Subcutaneous abdominal adipose tissue (tissue), 5 donors: ENCODE measurements at regions not wholly inside any gene's neighbourhood (a gene's known extent, or its start where the extent isn't known, plus 50 kb on each side); places are given as distances from the start of the nearest gene placed in this dataset.

Source experiments
- H3K27ac ChIP-seq: one replicate; pipeline ENCODE4 v1.7.0; 2013; ENCODE audit warnings: low read depth, mild to moderate bottlenecking, inconsistent platforms, low read length, moderate library complexity
- H3K27me3 ChIP-seq, 5 donors: one replicate each; pipeline ENCODE4 v1.7.0; 2013; ENCODE audit warnings: low read length in 5 of 5, inconsistent platforms in 1 of 5; ENCODE audit not compliant: control insufficient read depth in 5 of 5, insufficient read depth in 4 of 5
- H3K36me3 ChIP-seq, 5 donors: one replicate each; pipeline ENCODE4 v1.7.0; 2013; ENCODE audit warnings: low read length in 5 of 5; ENCODE audit not compliant: control insufficient read depth in 5 of 5, insufficient read depth in 5 of 5
- H3K4me1 ChIP-seq, 5 donors: one replicate each; pipeline ENCODE4 v1.7.0; 2013; ENCODE audit warnings: low read length in 5 of 5, mild to moderate bottlenecking in 3 of 5, moderate library complexity in 1 of 5; ENCODE audit not compliant: control insufficient read depth in 5 of 5, insufficient read depth in 5 of 5
- H3K4me3 ChIP-seq, 5 donors: one replicate each; pipeline ENCODE4 v1.7.0; 2013; ENCODE audit warnings: low read length in 5 of 5, low read depth in 1 of 5
- H3K9ac ChIP-seq, 5 donors: one replicate each; pipeline ENCODE4 v1.7.0; 2013; ENCODE audit warnings: low read length in 5 of 5, mild to moderate bottlenecking in 4 of 5, moderate library complexity in 3 of 5
- H3K9me3 ChIP-seq, 5 donors: one replicate each; pipeline ENCODE4 v1.7.0; 2013; ENCODE audit warnings: low read length in 5 of 5; ENCODE audit not compliant: control insufficient read depth in 5 of 5
- donor health status: healthy.
- donor health status: healthy.
- donor health status: healthy.
- donor health status: healthy.
- donor health status: healthy.

DNA sequence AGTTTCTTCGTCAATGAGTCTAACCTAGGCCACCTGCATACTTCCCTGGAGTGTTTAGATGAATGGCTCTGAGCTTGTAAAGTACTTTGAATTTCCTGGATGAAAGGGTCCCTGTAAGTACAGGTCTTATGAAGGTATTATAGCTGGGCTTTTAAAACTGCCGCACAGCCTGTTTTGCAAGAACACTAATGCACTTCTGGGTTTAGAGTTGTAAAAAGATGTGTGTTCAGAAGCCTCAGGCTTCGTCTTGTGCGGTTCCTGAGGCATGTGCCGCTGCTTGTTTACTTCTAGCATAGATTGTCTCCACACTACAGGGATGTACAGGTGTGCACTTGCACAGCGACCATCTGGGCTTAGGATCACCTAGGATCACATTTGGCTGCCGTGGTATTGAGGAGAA lies 324.5 kb downstream of the SOX4 start:
- Histone ChIP-seq H3K4me3 (no peak overlapping the region), H3K36me3 (no peaks in the 10 kb centered on the region), H3K9me3 (no peaks in the 10 kb centered on the region), H3K27me3 (no peaks in the 10 kb centered on the region), H3K27ac (no peak overlapping the region), H3K4me1 (peaks cover 0 to 17% (median 12%) of the 10 kb centered on the region in 5 donors), H3K9ac (no peak overlapping the region)

DNA sequence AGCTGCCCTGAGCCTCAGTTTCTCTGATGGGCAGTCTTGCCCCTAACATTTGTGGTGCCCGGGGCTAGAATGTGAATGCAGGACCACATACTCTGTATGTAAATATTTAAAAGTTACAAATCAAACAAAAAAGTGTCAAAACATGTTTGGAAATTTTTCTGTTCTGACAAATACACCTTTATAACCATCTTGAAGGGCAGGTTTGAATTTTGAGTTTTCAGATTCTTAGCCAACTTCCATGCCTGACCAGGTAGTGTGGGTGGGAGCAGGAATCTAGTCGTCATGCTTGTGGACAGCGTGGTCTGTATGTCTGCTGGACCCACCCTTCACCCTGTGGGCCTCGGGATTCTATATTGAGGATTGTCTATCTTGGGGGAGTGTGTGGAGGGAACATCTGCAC lies 325.1 kb downstream of the SOX4 start:
- Histone ChIP-seq H3K4me3 (no peak overlapping the region), H3K36me3 (no peaks in the 10 kb centered on the region), H3K27me3 (no peaks in the 10 kb centered on the region), H3K9ac (no peak overlapping the region), H3K9me3 (no peaks in the 10 kb centered on the region), H3K27ac (no peak overlapping the region), H3K4me1 (peaks cover 0 to 17% (median 12%) of the 10 kb centered on the region in 5 donors)

DNA sequence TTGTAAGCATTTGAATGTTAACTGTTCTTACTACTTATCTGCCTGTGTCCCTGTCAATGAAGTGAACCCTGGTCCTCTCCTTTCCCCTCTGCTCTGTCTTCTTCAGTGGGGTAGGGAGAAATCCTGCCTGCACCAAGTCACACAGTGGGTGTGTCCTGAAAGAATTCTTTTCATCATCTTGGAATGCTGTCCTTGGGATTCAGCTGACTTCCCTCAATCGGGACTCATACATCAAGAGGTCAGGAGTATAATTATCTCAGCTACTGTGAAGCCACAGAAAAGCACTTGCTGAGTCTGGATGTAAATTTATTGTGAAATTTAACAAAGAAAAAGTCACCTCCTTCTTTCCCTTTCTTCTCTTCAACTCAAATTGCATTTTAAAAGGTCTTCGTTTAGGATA lies 328.5 kb downstream of the SOX4 start:
- Histone ChIP-seq H3K27ac (no peak overlapping the region), H3K4me1 (no peaks in the 10 kb centered on the region), H3K4me3 (no peak overlapping the region), H3K9ac (no peak overlapping the region), H3K27me3 (no peaks in the 10 kb centered on the region), H3K9me3 (no peaks in the 10 kb centered on the region), H3K36me3 (no peaks in the 10 kb centered on the region)

DNA sequence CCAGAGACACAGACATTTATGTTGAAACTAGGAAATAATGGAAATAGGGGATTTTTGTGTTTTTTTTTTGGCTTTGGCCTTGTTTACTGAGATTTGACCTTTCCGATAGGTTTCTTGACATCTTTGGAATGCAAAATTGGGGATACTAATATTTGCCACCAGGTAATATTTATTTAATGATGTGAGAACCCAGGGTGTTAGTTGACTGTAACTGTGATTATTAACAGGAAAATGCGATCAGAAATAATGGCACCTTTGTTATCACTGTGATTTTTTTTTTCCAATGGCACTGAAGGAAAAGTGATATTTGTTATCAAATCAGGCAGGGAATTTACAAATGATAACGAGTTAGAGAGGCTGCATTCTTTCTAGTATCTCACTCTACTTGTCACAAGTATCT lies 330.5 kb downstream of the SOX4 start:
- no peak overlapping the region for H3K27ac ChIP-seq
- H3K9ac ChIP-seq, result no peak overlapping the region

DNA sequence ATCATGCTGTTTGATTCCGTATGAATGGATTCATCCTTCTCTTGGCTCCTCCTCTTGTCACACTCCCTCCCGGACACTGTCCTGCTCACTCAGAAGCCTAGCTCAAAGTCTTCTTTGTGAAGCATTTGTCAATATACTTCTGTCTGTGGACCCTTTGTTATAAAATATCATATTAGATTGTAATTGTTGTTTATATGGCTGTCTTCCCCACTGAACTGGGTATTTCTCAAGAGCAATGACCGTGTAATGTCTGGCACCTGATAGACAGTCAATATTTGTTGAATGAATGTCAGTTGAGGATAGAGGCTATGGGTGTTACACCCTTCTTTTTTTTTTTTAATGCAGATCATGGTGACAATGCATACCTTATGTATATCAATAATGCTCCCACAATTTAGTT lies 335.3 kb downstream of the SOX4 start:
- no peak overlapping the region for H3K27ac ChIP-seq
- peaks cover 0 to 3% (median 0%) of the 10 kb centered on the region in 5 donors for H3K4me1 ChIP-seq

More for the DNA sequence above, 330.5 kb downstream of the SOX4 start:
- no peaks in the 10 kb centered on the region for H3K27me3 ChIP-seq
- no peaks in the 10 kb centered on the region for H3K36me3 ChIP-seq
- H3K4me1 ChIP-seq, result peaks cover 0 to 3% (median 0%) of the 10 kb centered on the region in 5 donors
- H3K9me3 ChIP-seq, result no peaks in the 10 kb centered on the region
- H3K4me3 ChIP-seq, result no peak overlapping the region

DNA sequence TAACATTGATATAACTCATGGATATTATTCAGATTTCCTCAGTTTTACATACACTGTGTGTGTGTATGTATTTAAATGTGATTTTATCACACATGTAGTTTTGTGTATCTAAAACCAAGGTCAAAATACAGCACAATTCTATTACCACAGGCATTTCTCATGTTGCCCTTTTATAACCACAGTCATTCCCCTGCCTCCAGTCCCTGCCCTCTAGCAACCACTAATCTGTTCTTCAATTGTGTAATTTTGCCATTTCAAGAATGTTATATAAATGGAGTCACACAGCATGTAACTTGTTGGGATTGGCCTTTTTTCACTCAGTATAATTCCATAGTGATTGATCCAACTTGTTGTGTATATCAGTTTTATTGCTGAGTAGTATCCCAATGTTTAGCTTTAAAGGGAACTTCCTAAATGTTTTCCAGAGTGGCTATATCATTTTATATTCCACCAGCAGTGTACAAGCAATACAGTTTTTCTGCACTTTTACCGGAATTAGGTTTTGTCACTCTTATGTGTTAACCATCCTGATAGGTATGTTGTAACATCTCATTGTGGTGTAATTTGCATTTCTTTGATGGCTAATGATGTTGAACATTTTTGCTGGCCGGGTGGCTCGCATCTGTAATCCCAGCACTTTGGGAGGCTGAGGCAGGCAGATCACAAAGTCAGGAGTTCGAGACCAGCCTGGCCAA lies 338.2 kb downstream of the SOX4 start:
- peaks cover 0 to 7% (median 0%) of the 10 kb centered on the region in 5 donors for H3K4me1 ChIP-seq
- no peak overlapping the region for H3K9ac ChIP-seq
- H3K36me3 ChIP-seq, result no peaks in the 10 kb centered on the region
- H3K9me3 ChIP-seq, result peaks cover 0 to 7% (median 0%) of the 10 kb centered on the region in 5 donors
- no peaks in the 10 kb centered on the region for H3K27me3 ChIP-seq
- H3K27ac ChIP-seq, result no peak overlapping the region
- H3K4me3 ChIP-seq, result no peak overlapping the region

More for the DNA sequence above, 335.3 kb downstream of the SOX4 start:
- Histone ChIP-seq H3K4me3 (no peak overlapping the region), H3K36me3 (no peaks in the 10 kb centered on the region), H3K9ac (no peak overlapping the region), H3K27me3 (no peaks in the 10 kb centered on the region), H3K9me3 (peaks cover 0 to 7% (median 0%) of the 10 kb centered on the region in 5 donors)

DNA sequence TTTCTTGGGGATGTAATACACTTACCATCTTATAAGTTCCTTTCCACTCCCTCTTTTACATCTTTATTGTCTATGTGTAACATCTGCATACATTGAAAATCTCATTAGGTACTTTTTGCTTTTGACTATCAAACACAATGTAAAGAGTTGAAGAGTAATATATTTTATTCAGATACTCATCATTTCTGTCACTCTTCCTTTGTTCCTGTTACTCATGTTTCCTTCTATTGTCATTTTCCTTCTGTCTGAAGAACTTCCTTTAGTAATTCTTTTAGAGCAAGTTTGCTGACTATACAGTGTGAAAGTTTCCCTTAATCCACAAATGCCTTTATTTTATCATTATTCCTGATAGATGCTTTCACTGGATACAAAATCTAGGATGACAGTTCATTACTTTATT lies 339.8 kb downstream of the SOX4 start:
- no peaks in the 10 kb centered on the region for H3K36me3 ChIP-seq

DNA sequence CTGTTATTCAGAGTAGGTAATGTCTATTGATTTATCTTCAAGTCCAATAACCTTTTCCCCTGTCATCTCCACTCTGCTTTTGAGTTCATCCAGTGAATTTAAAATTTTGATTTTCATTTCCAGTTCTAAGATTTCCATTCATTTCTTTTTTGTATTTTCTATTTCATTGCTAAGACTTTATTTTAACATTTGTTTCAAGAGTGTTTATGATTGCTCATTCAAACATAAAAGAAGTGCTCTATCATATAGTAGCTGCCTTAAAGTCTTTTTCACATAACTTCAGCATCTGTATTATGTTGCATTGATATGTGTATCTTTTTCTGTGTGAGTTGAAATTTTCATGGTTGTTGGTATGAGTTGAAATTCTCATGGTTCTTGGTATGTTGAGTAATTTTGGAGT lies 341.6 kb downstream of the SOX4 start:
- no peak overlapping the region for H3K4me3 ChIP-seq
- H3K27me3 ChIP-seq, result no peaks in the 10 kb centered on the region
- H3K9me3 ChIP-seq, result peaks cover 0 to 7% (median 0%) of the 10 kb centered on the region in 5 donors
- H3K9ac ChIP-seq, result no peak overlapping the region
- H3K27ac ChIP-seq, result no peak overlapping the region
- H3K4me1 ChIP-seq, result peaks cover 0 to 4% (median 0%) of the 10 kb centered on the region in 5 donors
- H3K36me3 ChIP-seq, result no peaks in the 10 kb centered on the region

More for the DNA sequence above, 339.8 kb downstream of the SOX4 start:
- H3K27ac ChIP-seq, result no peak overlapping the region
- H3K4me3 ChIP-seq, result no peak overlapping the region
- H3K27me3 ChIP-seq, result no peaks in the 10 kb centered on the region
- H3K9ac ChIP-seq, result no peak overlapping the region
- H3K9me3 ChIP-seq, result peaks cover 0 to 7% (median 0%) of the 10 kb centered on the region in 5 donors
- H3K4me1 ChIP-seq, result peaks cover 0 to 7% (median 0%) of the 10 kb centered on the region in 5 donors

DNA sequence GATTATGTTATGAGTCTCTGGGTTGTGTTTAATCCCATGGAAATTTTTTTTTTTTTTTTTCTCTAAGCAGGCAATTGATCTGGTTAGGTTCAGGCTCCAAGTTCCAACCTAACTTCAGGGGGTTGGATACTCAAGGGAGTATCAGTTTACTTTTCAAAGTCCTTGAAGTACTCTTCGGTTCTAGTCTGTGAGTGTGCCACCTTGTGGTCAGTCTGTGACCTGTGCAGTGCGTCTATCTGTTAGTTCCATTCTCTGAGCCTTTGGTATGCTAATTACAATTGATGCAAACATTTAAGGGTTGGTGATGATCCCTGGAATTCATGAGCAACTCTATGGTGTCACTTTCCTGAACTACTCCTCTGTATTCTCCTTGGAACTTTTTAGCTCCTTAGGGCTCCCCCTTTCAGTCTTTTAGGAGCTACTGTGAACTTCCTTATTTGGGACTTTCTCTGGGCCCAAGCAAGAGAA lies 342.0 kb downstream of the SOX4 start:
- Histone ChIP-seq H3K4me3 (no peak overlapping the region), H3K9me3 (peaks cover 0 to 7% (median 0%) of the 10 kb centered on the region in 5 donors), H3K27ac (no peak overlapping the region), H3K9ac (no peak overlapping the region), H3K27me3 (no peaks in the 10 kb centered on the region), H3K4me1 (peaks cover 0 to 4% (median 0%) of the 10 kb centered on the region in 5 donors), H3K36me3 (no peaks in the 10 kb centered on the region)

DNA sequence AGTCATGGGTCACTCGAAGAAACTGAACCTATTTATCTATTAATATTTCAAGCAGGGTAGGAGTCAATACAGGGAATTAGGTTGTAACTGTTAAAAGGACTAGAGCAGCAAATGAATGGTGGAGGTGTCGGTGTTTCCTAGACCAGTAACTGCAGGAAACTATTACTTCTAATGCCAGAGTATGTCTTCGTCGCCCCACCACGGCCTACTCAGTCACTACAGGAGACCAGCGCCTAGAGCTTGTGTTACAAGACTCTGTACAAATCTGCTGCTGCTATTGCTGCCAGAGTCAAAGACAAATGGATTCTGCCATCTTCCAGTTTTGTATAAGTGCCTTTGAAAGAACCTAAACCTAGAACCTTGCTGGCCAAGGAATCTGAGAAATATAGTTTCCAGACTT lies 343.9 kb downstream of the SOX4 start:
- Histone ChIP-seq H3K9ac (no peak overlapping the region), H3K27ac (no peak overlapping the region), H3K4me3 (no peak overlapping the region), H3K4me1 (peaks cover 0 to 4% (median 0%) of the 10 kb centered on the region in 5 donors), H3K9me3 (peaks cover 0 to 2% (median 0%) of the 10 kb centered on the region in 5 donors), H3K27me3 (no peaks in the 10 kb centered on the region), H3K36me3 (no peaks in the 10 kb centered on the region)
